ENCODE measurements at regions not wholly inside any gene's neighbourhood (a gene's known extent, or its start where the extent isn't known, plus 50 kb on each side); places are given as distances from the start of the nearest gene placed in this dataset.
"Not testable (repeated sequence)": the region's sequence is repeated elsewhere in the genome, so short reads cannot be mapped to it uniquely, and the experiment has no call there.

DNA sequence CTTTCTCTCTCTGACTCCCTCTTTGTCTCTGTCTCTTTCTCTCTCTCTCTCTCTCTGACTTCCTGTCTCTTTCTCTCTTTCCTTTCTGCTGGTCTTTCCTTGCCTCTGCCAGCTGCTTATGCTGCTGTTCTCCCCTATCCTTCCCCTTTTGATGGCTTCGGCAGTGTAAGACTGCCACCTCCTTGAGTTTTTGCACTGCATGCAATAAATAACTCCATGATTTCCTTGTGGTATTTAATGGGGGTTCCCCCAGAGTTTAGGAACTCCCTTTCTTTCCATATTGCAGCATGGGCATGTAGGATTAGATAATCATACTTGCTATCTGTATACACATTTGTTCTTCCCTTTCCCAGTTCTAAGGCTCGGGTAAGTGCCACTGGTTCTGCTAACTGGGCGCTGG, 157.8 kb upstream of the BANK1 start:
- not testable (repeated sequence) for H4K5ac ChIP-seq (ENCODE audit: low read length); H3K4me1 ChIP-seq (ENCODE audit: control insufficient read depth, low read depth, low read length); H3K79me2 ChIP-seq (ENCODE audit: control insufficient read depth, insufficient read depth, low read length); H3K23ac ChIP-seq (ENCODE audit: low read length); H2BK120ac ChIP-seq (ENCODE audit: low read depth, low read length); H2BK15ac ChIP-seq (replicated peaks; ENCODE audit: low read depth); H4K8ac ChIP-seq (ENCODE audit: low read depth, low read length); H2BK5ac ChIP-seq (ENCODE audit: low read length); H3K36me3 ChIP-seq (ENCODE audit: control insufficient read depth, insufficient read depth, low read length); H3K27me3 ChIP-seq (ENCODE audit: insufficient read depth, low read length, poor library complexity); H3K4me2 ChIP-seq (ENCODE audit: low read length); H3K9ac ChIP-seq (ENCODE audit: low read length); DNase-seq; H3K56ac ChIP-seq (ENCODE audit: low read length); H2AK5ac ChIP-seq (ENCODE audit: low read length); H3K4me3 ChIP-seq (ENCODE audit: low read length); H3K4ac ChIP-seq (ENCODE audit: low read depth, low read length); H3K18ac ChIP-seq (ENCODE audit: low read length); H3K27ac ChIP-seq (ENCODE audit: low read depth, low read length); H3K79me1 ChIP-seq (ENCODE audit: low read length)
- no CpG with 5 or more reads among the region's 3 CpGs for WGBS (ENCODE audit: extremely low coverage, insufficient coverage, low lambda C conversion rate)

DNA sequence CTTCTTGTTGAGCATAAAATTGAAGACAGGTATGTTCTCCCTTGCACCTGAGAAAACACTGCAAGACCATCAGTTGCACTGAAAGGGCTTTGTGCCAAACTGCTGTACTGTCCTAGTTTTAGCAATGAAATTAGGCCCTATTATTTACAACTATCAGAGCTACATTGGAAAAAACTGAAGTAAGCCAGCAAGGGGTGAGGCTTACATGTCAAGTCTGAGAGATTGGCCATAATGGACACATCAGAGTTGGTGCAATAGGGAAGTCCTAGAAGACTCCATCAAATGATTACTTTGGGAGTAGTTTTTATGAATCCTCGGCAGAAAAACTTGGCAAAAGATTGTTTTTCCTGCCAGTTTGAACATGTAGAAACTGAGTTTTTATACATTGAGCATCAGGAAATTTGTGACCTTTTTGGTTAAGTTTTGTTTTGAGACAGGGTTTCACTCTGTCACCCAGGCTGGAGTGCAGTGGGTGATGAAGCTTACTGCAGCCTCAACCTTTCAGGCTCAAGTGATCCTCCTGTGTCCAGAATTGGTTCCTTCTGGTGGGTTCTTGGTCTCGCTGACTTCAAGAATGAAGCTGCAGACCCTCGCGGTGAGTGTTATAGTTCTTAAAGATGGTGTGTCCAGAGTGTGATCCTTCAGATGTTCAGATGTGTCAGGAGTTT, 160.1 kb upstream of the BANK1 start:
- no peaks in the 10 kb centered on the region for H3K36me3 ChIP-seq (ENCODE audit: control insufficient read depth, insufficient read depth, low read length)
- no peak overlapping the region for H3K4me2 ChIP-seq (ENCODE audit: low read length)
- H2AK5ac ChIP-seq (ENCODE audit: low read length) = no peak overlapping the region
- no peak overlapping the region for H3K27ac ChIP-seq (ENCODE audit: low read depth, low read length)
- no peaks in the 10 kb centered on the region for H3K79me2 ChIP-seq (ENCODE audit: control insufficient read depth, insufficient read depth, low read length)
- no peak overlapping the region for H3K23ac ChIP-seq (ENCODE audit: low read length)
- H2BK5ac ChIP-seq (ENCODE audit: low read length) = no peak overlapping the region
- no peak overlapping the region for H4K5ac ChIP-seq (ENCODE audit: low read length)
- H3K4ac ChIP-seq (ENCODE audit: low read depth, low read length) = no peak overlapping the region
- no peaks in the 10 kb centered on the region for H3K27me3 ChIP-seq (ENCODE audit: insufficient read depth, low read length, poor library complexity)
- no peak overlapping the region for H4K8ac ChIP-seq (ENCODE audit: low read depth, low read length)
- H3K56ac ChIP-seq (ENCODE audit: low read length) = no peak overlapping the region
- no peaks in the 10 kb centered on the region for H3K79me1 ChIP-seq (ENCODE audit: low read length)
- no peak for DNase-seq
- WGBS (ENCODE audit: extremely low coverage, insufficient coverage, low lambda C conversion rate) = no CpG with 5 or more reads among the region's 4 CpGs
- no peak overlapping the region for H2BK15ac ChIP-seq (replicated peaks; ENCODE audit: low read depth)
- no peaks in the 10 kb centered on the region for H3K4me1 ChIP-seq (ENCODE audit: control insufficient read depth, low read depth, low read length)
- H3K18ac ChIP-seq (ENCODE audit: low read length) = no peak overlapping the region
- no peak overlapping the region for H3K4me3 ChIP-seq (ENCODE audit: low read length)
- no peak overlapping the region for H3K9ac ChIP-seq (ENCODE audit: low read length)
- H2BK120ac ChIP-seq (ENCODE audit: low read depth, low read length) = no peak overlapping the region

GRCh38 chr4:101621120-101621519, 169.4 kb upstream of the BANK1 start:
- no peak overlapping the region for H3K4ac ChIP-seq (ENCODE audit: low read depth, low read length)
- DNase-seq = no peak
- H4K8ac ChIP-seq (ENCODE audit: low read depth, low read length) = no peak overlapping the region
- H3K4me1 ChIP-seq (ENCODE audit: control insufficient read depth, low read depth, low read length) = no peaks in the 10 kb centered on the region
- H4K5ac ChIP-seq (ENCODE audit: low read length) = no peak overlapping the region
- no peak overlapping the region for H3K18ac ChIP-seq (ENCODE audit: low read length)
- no peak overlapping the region for H3K4me3 ChIP-seq (ENCODE audit: low read length)
- H3K79me2 ChIP-seq (ENCODE audit: control insufficient read depth, insufficient read depth, low read length) = no peaks in the 10 kb centered on the region
- no peak overlapping the region for H2BK15ac ChIP-seq (replicated peaks; ENCODE audit: low read depth)
- no peak overlapping the region for H3K27ac ChIP-seq (ENCODE audit: low read depth, low read length)
- no peak overlapping the region for H3K56ac ChIP-seq (ENCODE audit: low read length)
- H3K4me2 ChIP-seq (ENCODE audit: low read length) = no peak overlapping the region
- H2BK5ac ChIP-seq (ENCODE audit: low read length) = no peak overlapping the region
- H3K79me1 ChIP-seq (ENCODE audit: low read length) = no peaks in the 10 kb centered on the region
- H3K36me3 ChIP-seq (ENCODE audit: control insufficient read depth, insufficient read depth, low read length) = no peaks in the 10 kb centered on the region
- no peak overlapping the region for H3K9ac ChIP-seq (ENCODE audit: low read length)
- no peaks in the 10 kb centered on the region for H3K27me3 ChIP-seq (ENCODE audit: insufficient read depth, low read length, poor library complexity)
- no peak overlapping the region for H2AK5ac ChIP-seq (ENCODE audit: low read length)
- no peak overlapping the region for H2BK120ac ChIP-seq (ENCODE audit: low read depth, low read length)
- H3K23ac ChIP-seq (ENCODE audit: low read length) = no peak overlapping the region
- no CpG with 5 or more reads among the region's 2 CpGs for WGBS (ENCODE audit: extremely low coverage, insufficient coverage, low lambda C conversion rate)

DNA sequence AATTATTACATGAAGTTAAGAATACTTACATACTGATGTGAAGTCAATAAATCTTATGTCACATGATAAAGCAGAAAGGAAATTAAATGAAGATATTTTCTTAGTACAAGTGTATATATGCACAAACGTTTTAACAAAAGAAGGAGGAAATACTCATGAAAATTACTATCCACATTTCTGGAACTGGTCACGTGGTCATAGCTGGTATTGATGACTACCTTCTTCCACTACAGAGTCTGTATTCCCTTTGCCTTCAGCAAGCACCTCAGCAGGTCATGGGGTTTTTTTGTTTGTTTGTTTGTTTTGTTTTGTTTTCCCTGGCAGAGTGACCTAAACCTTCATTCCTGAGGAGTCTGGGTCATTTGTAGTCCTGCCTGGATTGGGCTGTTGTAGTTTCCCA, 174.9 kb upstream of the BANK1 start:
- Histone ChIP-seq H3K4me3 (ENCODE audit: low read length) (no peak overlapping the region), H3K18ac (ENCODE audit: low read length) (no peak overlapping the region), H2AK5ac (ENCODE audit: low read length) (no peak overlapping the region), H3K4ac (ENCODE audit: low read depth, low read length) (no peak overlapping the region), H3K79me1 (ENCODE audit: low read length) (no peaks in the 10 kb centered on the region), H3K23ac (ENCODE audit: low read length) (no peak overlapping the region), H4K8ac (ENCODE audit: low read depth, low read length) (no peak overlapping the region), H2BK5ac (ENCODE audit: low read length) (no peak overlapping the region), H3K27me3 (ENCODE audit: insufficient read depth, low read length, poor library complexity) (no peaks in the 10 kb centered on the region), H2BK120ac (ENCODE audit: low read depth, low read length) (no peak overlapping the region), H3K36me3 (ENCODE audit: control insufficient read depth, insufficient read depth, low read length) (no peaks in the 10 kb centered on the region), H3K27ac (ENCODE audit: low read depth, low read length) (no peak overlapping the region), H3K4me1 (ENCODE audit: control insufficient read depth, low read depth, low read length) (no peaks in the 10 kb centered on the region), H4K5ac (ENCODE audit: low read length) (no peak overlapping the region), H2BK15ac (replicated peaks; ENCODE audit: low read depth) (no peak overlapping the region), H3K4me2 (ENCODE audit: low read length) (no peak overlapping the region), H3K9ac (ENCODE audit: low read length) (no peak overlapping the region), H3K79me2 (ENCODE audit: control insufficient read depth, insufficient read depth, low read length) (no peaks in the 10 kb centered on the region), H3K56ac (ENCODE audit: low read length) (no peak overlapping the region)
- DNase-seq = no peak
- WGBS (ENCODE audit: extremely low coverage, insufficient coverage, low lambda C conversion rate) = no CpG with 5 or more reads among the region's 2 CpGs

- not testable (repeated sequence) for DNase-seq
- no CpG with 5 or more reads among the region's 3 CpGs for WGBS (ENCODE audit: extremely low coverage, insufficient coverage, low lambda C conversion rate)
These were observed 183.5 kb upstream of the BANK1 start for GRCh38 chr4:101606989-101607388.

DNA sequence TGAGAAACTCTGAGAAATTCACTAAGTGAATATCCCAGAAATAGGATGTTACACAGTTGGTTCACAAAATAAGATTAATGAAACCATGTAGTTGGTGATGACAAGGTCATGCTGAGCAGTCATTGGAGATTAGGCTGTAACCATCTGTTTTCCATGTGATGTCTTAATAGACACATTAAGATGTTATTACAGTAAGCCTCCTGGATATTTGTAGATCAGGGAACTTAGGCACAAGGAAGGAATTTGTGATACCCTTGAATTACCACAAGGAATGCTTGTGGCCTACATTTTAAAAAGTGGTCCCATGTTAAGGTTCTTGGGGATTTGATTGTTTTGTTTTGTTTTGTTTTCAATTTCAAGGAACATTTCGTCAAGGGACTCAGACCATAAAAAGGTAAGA, 185.6 kb upstream of the BANK1 start:
- no peak for DNase-seq
- H3K4ac ChIP-seq (ENCODE audit: low read depth, low read length) = no peak overlapping the region
- H2BK120ac ChIP-seq (ENCODE audit: low read depth, low read length) = no peak overlapping the region
- H3K27me3 ChIP-seq (ENCODE audit: insufficient read depth, low read length, poor library complexity) = no peaks in the 10 kb centered on the region
- H3K79me2 ChIP-seq (ENCODE audit: control insufficient read depth, insufficient read depth, low read length) = no peaks in the 10 kb centered on the region
- no peaks in the 10 kb centered on the region for H3K79me1 ChIP-seq (ENCODE audit: low read length)
- no peak overlapping the region for H4K8ac ChIP-seq (ENCODE audit: low read depth, low read length)
- H2AK5ac ChIP-seq (ENCODE audit: low read length) = no peak overlapping the region
- H2BK5ac ChIP-seq (ENCODE audit: low read length) = no peak overlapping the region
- no peak overlapping the region for H3K18ac ChIP-seq (ENCODE audit: low read length)
- no peak overlapping the region for H3K4me2 ChIP-seq (ENCODE audit: low read length)
- WGBS (ENCODE audit: extremely low coverage, insufficient coverage, low lambda C conversion rate) = no CpG with 5 or more reads among the region's 1 CpG
- H3K36me3 ChIP-seq (ENCODE audit: control insufficient read depth, insufficient read depth, low read length) = no peaks in the 10 kb centered on the region
- H3K4me1 ChIP-seq (ENCODE audit: control insufficient read depth, low read depth, low read length) = no peaks in the 10 kb centered on the region
- H3K56ac ChIP-seq (ENCODE audit: low read length) = no peak overlapping the region
- no peak overlapping the region for H3K4me3 ChIP-seq (ENCODE audit: low read length)
- no peak overlapping the region for H3K27ac ChIP-seq (ENCODE audit: low read depth, low read length)
- no peak overlapping the region for H3K9ac ChIP-seq (ENCODE audit: low read length)
- H2BK15ac ChIP-seq (replicated peaks; ENCODE audit: low read depth) = no peak overlapping the region
- no peak overlapping the region for H4K5ac ChIP-seq (ENCODE audit: low read length)
- H3K23ac ChIP-seq (ENCODE audit: low read length) = no peak overlapping the region

More at GRCh38 chr4:101606989-101607388, 183.5 kb upstream of the BANK1 start:
- H3K18ac ChIP-seq (ENCODE audit: low read length); H3K23ac ChIP-seq (ENCODE audit: low read length); H2AK5ac ChIP-seq (ENCODE audit: low read length); H3K27ac ChIP-seq (ENCODE audit: low read depth, low read length); H3K36me3 ChIP-seq (ENCODE audit: control insufficient read depth, insufficient read depth, low read length); H4K8ac ChIP-seq (ENCODE audit: low read depth, low read length); H3K9ac ChIP-seq (ENCODE audit: low read length); H3K56ac ChIP-seq (ENCODE audit: low read length); H2BK5ac ChIP-seq (ENCODE audit: low read length); H2BK120ac ChIP-seq (ENCODE audit: low read depth, low read length); H3K27me3 ChIP-seq (ENCODE audit: insufficient read depth, low read length, poor library complexity); H3K79me1 ChIP-seq (ENCODE audit: low read length); H4K5ac ChIP-seq (ENCODE audit: low read length); H3K4me1 ChIP-seq (ENCODE audit: control insufficient read depth, low read depth, low read length); H3K4me3 ChIP-seq (ENCODE audit: low read length); H3K79me2 ChIP-seq (ENCODE audit: control insufficient read depth, insufficient read depth, low read length); H3K4me2 ChIP-seq (ENCODE audit: low read length); H2BK15ac ChIP-seq (replicated peaks; ENCODE audit: low read depth); H3K4ac ChIP-seq (ENCODE audit: low read depth, low read length): not testable (repeated sequence)
